Liver (tissue), 8 donors: ENCODE measurements at regions not wholly inside any gene's neighbourhood (a gene's known extent, or its start where the extent isn't known, plus 50 kb on each side); places are given as distances from the start of the nearest gene placed in this dataset.

Source experiments
- DNase-seq: peaks from one replicate; pipeline ENCODE4 v3.0.0-alpha.2; 2017; ENCODE audit warnings: low spot score
- H3K27ac ChIP-seq, 2 donors: one replicate each; pipeline ENCODE4 v1.7.0; 2013; ENCODE audit warnings: inconsistent platforms in 2 of 2, low read length in 2 of 2, control low read depth in 1 of 2, low read depth in 1 of 2, mild to moderate bottlenecking in 1 of 2
- H3K27me3 ChIP-seq, 4 donors: one replicate each; pipeline versions ENCODE4 v1.6.1 to v1.7.0; 2013; ENCODE audit warnings: low read length in 3 of 4, inconsistent platforms in 1 of 4, mild to moderate bottlenecking in 1 of 4, moderate library complexity in 1 of 4; ENCODE audit not compliant: control insufficient read depth in 4 of 4, insufficient read depth in 4 of 4
- H3K36me3 ChIP-seq, 4 donors: one replicate each; pipeline versions ENCODE4 v1.6.1 to v1.7.0; 2013; ENCODE audit warnings: low read length in 3 of 4, mild to moderate bottlenecking in 3 of 4, low read depth in 1 of 4, moderate library complexity in 1 of 4; ENCODE audit not compliant: control insufficient read depth in 4 of 4, insufficient read depth in 3 of 4
- H3K4me1 ChIP-seq, 4 donors: one replicate each; pipeline versions ENCODE4 v1.6.1 to v1.7.0; 2013; ENCODE audit warnings: low read length in 3 of 4, mild to moderate bottlenecking in 3 of 4, moderate library complexity in 1 of 4; ENCODE audit not compliant: control insufficient read depth in 4 of 4, insufficient read depth in 4 of 4
- H3K4me3 ChIP-seq, 3 donors: one replicate each; pipeline versions ENCODE4 v1.6.1 to v1.7.0; 2013; ENCODE audit warnings: low read length in 3 of 3, control low read depth in 1 of 3, low read depth in 1 of 3, mild to moderate bottlenecking in 1 of 3
- H3K9ac ChIP-seq, 2 donors: one replicate each; pipeline ENCODE4 v1.7.0; 2013; ENCODE audit warnings: low read length in 2 of 2, mild to moderate bottlenecking in 2 of 2, moderate library complexity in 2 of 2, control low read depth in 1 of 2, low read depth in 1 of 2
- H3K9me3 ChIP-seq, 4 donors: one replicate each; pipeline versions ENCODE4 v1.6.1 to v1.7.0; 2013; ENCODE audit warnings: low read length in 3 of 4; ENCODE audit not compliant: control insufficient read depth in 4 of 4
- EGR1 ChIP-seq, 2 donors: IDR thresholded peaks; 2 replicates each; pipeline ENCODE4 v1.6.1; 2016 to 2018; ENCODE audit warnings: antibody characterized with exemption in 2 of 2, low read depth in 2 of 2
- FOXA1 ChIP-seq: IDR thresholded peaks from 2 replicates; pipeline ENCODE4 v1.6.1; 2016; ENCODE audit warnings: antibody characterized with exemption
- FOXA2 ChIP-seq: IDR thresholded peaks from 2 replicates; pipeline ENCODE4 v1.6.1; 2016; ENCODE audit warnings: antibody characterized with exemption
- GABPA ChIP-seq, 2 donors: IDR thresholded peaks in 1 of 2; conservative IDR thresholded peaks in 1 of 2; 2 replicates each; pipeline ENCODE4 v1.6.1; 2016; ENCODE audit warnings: antibody characterized with exemption in 2 of 2, mild to moderate bottlenecking in 1 of 2, moderate library complexity in 1 of 2
- HNF4A ChIP-seq, 2 donors: conservative IDR thresholded peaks; 2 replicates each; pipeline ENCODE4 v1.6.1; 2016; ENCODE audit warnings: antibody characterized with exemption in 2 of 2, mild to moderate bottlenecking in 2 of 2
- HNF4G ChIP-seq: IDR thresholded peaks from 2 replicates; pipeline ENCODE4 v1.6.1; 2016; ENCODE audit warnings: antibody characterized with exemption
- JUND ChIP-seq, 2 donors: IDR thresholded peaks; 2 replicates each; pipeline ENCODE4 v1.6.1; 2016; ENCODE audit warnings: antibody characterized with exemption in 2 of 2
- RAD21 ChIP-seq, 2 donors: IDR thresholded peaks; 2 replicates each; pipeline ENCODE4 v1.6.1; 2016; ENCODE audit warnings: antibody characterized with exemption in 2 of 2, mild to moderate bottlenecking in 2 of 2
- RXRA ChIP-seq, 2 donors: IDR thresholded peaks; 2 replicates each; pipeline ENCODE4 v1.6.1; 2017 to 2018; ENCODE audit warnings: antibody characterized with exemption in 2 of 2, mild to moderate bottlenecking in 1 of 2
- SP1 ChIP-seq: IDR thresholded peaks from 2 replicates; pipeline ENCODE4 v1.6.1; 2018; ENCODE audit warnings: antibody characterized with exemption, mild to moderate bottlenecking
- TAF1 ChIP-seq: conservative IDR thresholded peaks from 2 replicates; pipeline ENCODE4 v1.6.1; 2016; ENCODE audit warnings: antibody characterized with exemption, mild to moderate bottlenecking
- WGBS: extraction: QIAGEN DNeasy Blood & Tissue Kit; methylation state at CpG from one replicate; pipeline ENCODE4 v1.1.7; 2013; 5-methylcytosine and 5-hydroxymethylcytosine counted together
- TF ChIP-seq, protein P1 (sequence below): IDR thresholded peaks from 2 replicates; pipeline ENCODE4 v1.6.1; 2016; ENCODE audit warnings: antibody characterized with exemption
- TF ChIP-seq, protein P2 (sequence below): IDR thresholded peaks from 2 replicates; pipeline ENCODE4 v1.6.1; 2016; ENCODE audit warnings: antibody characterized with exemption, mild to moderate bottlenecking
- TF ChIP-seq, protein P3 (sequence below): fragments of 150-350 bp; IDR thresholded peaks from 2 replicates; pipeline ENCODE4 v1.5.1; 2017; ENCODE audit warnings: improper control_type of control experiment, low read depth, low read length; ENCODE audit not compliant: missing input control
- TF ChIP-seq, protein P4 (sequence below): IDR thresholded peaks from 2 replicates; pipeline ENCODE4 v1.6.1; 2016; ENCODE audit warnings: antibody characterized with exemption
- TF ChIP-seq, protein P5 (sequence below): IDR thresholded peaks from 2 replicates; pipeline ENCODE4 v1.6.1; 2016; ENCODE audit warnings: antibody characterized with exemption
- donor health status: healthy.
- donor health status: healthy.
- donor health status: healthy.
- donor health status: healthy.
- donor health status: healthy.

DNA sequence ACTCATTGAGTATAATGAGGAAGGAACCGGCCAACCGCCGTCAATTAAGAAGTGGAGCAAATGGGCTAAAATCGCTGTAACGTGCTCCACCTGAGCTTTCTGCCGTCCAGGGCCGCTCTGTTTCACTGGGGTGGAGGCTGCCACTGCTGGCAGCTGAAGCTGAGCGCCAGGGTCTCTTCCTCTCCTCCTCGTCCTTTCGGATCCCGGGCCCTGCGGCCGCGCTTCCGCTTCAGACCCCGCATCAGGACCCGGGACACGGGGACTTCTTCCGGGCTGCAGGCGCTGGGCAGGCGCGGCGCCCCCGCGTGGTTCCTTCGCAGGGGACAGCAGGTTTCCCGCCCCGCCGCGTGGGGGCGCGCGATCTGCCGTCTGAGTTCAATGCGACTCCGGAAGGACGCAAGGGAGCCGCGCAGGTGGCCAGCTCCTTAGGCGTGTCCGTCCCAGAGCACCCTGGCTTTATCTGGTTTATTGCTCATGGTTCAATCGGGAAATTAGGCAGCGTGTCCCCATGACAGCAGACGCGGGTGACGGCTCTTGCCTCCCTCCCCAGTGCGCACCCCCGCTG, 519.8 kb downstream of the TRIML1 start:
- H3K9me3 ChIP-seq = no peaks in the 10 kb centered on the region
- 84% methylated on average over 48 of the region's 48 CpGs for WGBS
- DNase-seq = no peak
- no peak for TF ChIP-seq HNF4G
- TF ChIP-seq, protein P1, sequence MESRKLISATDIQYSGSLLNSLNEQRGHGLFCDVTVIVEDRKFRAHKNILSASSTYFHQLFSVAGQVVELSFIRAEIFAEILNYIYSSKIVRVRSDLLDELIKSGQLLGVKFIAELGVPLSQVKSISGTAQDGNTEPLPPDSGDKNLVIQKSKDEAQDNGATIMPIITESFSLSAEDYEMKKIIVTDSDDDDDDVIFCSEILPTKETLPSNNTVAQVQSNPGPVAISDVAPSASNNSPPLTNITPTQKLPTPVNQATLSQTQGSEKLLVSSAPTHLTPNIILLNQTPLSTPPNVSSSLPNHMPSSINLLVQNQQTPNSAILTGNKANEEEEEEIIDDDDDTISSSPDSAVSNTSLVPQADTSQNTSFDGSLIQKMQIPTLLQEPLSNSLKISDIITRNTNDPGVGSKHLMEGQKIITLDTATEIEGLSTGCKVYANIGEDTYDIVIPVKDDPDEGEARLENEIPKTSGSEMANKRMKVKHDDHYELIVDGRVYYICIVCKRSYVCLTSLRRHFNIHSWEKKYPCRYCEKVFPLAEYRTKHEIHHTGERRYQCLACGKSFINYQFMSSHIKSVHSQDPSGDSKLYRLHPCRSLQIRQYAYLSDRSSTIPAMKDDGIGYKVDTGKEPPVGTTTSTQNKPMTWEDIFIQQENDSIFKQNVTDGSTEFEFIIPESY = no peak
- no peak for TF ChIP-seq HNF4A (conservative IDR thresholded peaks at IDR 0.05)
- TF ChIP-seq FOXA1 = no peak
- TF ChIP-seq, protein P2, sequence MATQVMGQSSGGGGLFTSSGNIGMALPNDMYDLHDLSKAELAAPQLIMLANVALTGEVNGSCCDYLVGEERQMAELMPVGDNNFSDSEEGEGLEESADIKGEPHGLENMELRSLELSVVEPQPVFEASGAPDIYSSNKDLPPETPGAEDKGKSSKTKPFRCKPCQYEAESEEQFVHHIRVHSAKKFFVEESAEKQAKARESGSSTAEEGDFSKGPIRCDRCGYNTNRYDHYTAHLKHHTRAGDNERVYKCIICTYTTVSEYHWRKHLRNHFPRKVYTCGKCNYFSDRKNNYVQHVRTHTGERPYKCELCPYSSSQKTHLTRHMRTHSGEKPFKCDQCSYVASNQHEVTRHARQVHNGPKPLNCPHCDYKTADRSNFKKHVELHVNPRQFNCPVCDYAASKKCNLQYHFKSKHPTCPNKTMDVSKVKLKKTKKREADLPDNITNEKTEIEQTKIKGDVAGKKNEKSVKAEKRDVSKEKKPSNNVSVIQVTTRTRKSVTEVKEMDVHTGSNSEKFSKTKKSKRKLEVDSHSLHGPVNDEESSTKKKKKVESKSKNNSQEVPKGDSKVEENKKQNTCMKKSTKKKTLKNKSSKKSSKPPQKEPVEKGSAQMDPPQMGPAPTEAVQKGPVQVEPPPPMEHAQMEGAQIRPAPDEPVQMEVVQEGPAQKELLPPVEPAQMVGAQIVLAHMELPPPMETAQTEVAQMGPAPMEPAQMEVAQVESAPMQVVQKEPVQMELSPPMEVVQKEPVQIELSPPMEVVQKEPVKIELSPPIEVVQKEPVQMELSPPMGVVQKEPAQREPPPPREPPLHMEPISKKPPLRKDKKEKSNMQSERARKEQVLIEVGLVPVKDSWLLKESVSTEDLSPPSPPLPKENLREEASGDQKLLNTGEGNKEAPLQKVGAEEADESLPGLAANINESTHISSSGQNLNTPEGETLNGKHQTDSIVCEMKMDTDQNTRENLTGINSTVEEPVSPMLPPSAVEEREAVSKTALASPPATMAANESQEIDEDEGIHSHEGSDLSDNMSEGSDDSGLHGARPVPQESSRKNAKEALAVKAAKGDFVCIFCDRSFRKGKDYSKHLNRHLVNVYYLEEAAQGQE = no peak
- no peak for TF ChIP-seq FOXA2
- TF ChIP-seq, protein P3, sequence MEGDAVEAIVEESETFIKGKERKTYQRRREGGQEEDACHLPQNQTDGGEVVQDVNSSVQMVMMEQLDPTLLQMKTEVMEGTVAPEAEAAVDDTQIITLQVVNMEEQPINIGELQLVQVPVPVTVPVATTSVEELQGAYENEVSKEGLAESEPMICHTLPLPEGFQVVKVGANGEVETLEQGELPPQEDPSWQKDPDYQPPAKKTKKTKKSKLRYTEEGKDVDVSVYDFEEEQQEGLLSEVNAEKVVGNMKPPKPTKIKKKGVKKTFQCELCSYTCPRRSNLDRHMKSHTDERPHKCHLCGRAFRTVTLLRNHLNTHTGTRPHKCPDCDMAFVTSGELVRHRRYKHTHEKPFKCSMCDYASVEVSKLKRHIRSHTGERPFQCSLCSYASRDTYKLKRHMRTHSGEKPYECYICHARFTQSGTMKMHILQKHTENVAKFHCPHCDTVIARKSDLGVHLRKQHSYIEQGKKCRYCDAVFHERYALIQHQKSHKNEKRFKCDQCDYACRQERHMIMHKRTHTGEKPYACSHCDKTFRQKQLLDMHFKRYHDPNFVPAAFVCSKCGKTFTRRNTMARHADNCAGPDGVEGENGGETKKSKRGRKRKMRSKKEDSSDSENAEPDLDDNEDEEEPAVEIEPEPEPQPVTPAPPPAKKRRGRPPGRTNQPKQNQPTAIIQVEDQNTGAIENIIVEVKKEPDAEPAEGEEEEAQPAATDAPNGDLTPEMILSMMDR = no peak
- no peak for TF ChIP-seq SP1
- TF ChIP-seq, protein P4, sequence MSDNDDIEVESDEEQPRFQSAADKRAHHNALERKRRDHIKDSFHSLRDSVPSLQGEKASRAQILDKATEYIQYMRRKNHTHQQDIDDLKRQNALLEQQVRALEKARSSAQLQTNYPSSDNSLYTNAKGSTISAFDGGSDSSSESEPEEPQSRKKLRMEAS = no peak
- no peak for TF ChIP-seq RAD21 (IDR thresholded peaks at IDR 0.05)
- TF ChIP-seq JUND (IDR thresholded peaks at IDR 0.05) = no peak
- TF ChIP-seq GABPA (IDR thresholded peaks at IDR 0.05 in 1 of 2, conservative IDR thresholded peaks at IDR 0.05 in 1 of 2) = no peak
- no peak for TF ChIP-seq EGR1 (IDR thresholded peaks at IDR 0.05; ENCODE audit: low read depth in 2 of 2)
- no peak overlapping the region for H3K27ac ChIP-seq
- no peaks in the 10 kb centered on the region for H3K27me3 ChIP-seq
- no peaks in the 10 kb centered on the region for H3K4me1 ChIP-seq
- H3K36me3 ChIP-seq = no peaks in the 10 kb centered on the region
- no peak overlapping the region for H3K4me3 ChIP-seq
- no peak overlapping the region for H3K9ac ChIP-seq

DNA sequence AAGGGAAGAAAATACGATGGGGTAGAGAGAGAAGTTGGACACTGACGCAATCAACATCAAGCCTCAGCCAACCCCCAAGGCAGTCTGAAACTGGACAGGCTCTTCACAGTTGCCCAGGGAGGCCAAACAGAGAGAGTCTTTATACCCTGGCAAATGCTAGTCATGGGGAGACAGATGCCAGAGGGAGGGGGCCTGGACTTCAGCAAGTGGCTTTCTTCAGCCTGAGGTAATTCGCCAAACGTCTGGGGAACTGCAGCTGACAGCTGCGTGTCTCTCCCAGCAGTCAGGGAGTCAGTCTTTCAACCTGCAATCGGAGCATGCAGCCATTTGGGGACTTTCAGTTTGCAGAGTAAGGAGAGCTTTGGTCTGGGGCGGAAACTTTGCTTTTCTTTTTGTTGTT, 521.6 kb downstream of the TRIML1 start:
- Histone ChIP-seq H3K27ac (no peak overlapping the region), H3K27me3 (no peaks in the 10 kb centered on the region), H3K36me3 (no peaks in the 10 kb centered on the region), H3K9me3 (no peaks in the 10 kb centered on the region), H3K9ac (no peak overlapping the region), H3K4me3 (no peak overlapping the region), H3K4me1 (no peaks in the 10 kb centered on the region)
- 67% methylated on average over 7 of the region's 7 CpGs for WGBS
- DNase-seq = no peak
- no peak for TF ChIP-seq RAD21 (IDR thresholded peaks at IDR 0.05)
- no peak for TF ChIP-seq SP1
- TF ChIP-seq RXRA (IDR thresholded peaks at IDR 0.05) = no peak
- no peak for TF ChIP-seq JUND (IDR thresholded peaks at IDR 0.05)
- TF ChIP-seq EGR1 (IDR thresholded peaks at IDR 0.05; ENCODE audit: low read depth in 2 of 2) = no peak
- TF ChIP-seq, protein P4 = no peak
- TF ChIP-seq, protein P5, sequence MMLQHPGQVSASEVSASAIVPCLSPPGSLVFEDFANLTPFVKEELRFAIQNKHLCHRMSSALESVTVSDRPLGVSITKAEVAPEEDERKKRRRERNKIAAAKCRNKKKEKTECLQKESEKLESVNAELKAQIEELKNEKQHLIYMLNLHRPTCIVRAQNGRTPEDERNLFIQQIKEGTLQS = no peak
- no peak for TF ChIP-seq HNF4A (conservative IDR thresholded peaks at IDR 0.05)
- TF ChIP-seq, protein P2 = no peak
- no peak for TF ChIP-seq GABPA (IDR thresholded peaks at IDR 0.05 in 1 of 2, conservative IDR thresholded peaks at IDR 0.05 in 1 of 2)
- TF ChIP-seq, protein P3 = no peak
- TF ChIP-seq FOXA1 = no peak
- no peak for TF ChIP-seq TAF1
